SK-N-SH treated with all-trans-retinoic acid at 6 μM for 48 hours (cell line): ENCODE measurements at regions not wholly inside any gene's neighbourhood (a gene's known extent, or its start where the extent isn't known, plus 50 kb on each side); places are given as distances from the start of the nearest gene placed in this dataset.

Experiments used
- ZFP30 ChIP-seq: fragments of 450-650 bp; formaldehyde crosslinking; IDR thresholded peaks from 2 replicates; pipeline ENCODE4 v1.5.0; 2022; ENCODE audit warnings: mild to moderate bottlenecking, moderate library complexity
- ZNF8 ChIP-seq: fragments of 450-650 bp; formaldehyde crosslinking; IDR thresholded peaks from 2 replicates; pipeline ENCODE4 v1.5.0; 2020; ENCODE audit warnings: mild to moderate bottlenecking, moderate library complexity

- TF ChIP-seq ZNF8 (no peak), ZFP30 (no peak)
Observed at GRCh38 chr6:91171754-91172462, 585.0 kb upstream of the MAP3K7 start.
